D721Med (cell line): ENCODE measurements at regions not wholly inside any gene's neighbourhood (a gene's known extent, or its start where the extent isn't known, plus 50 kb on each side); places are given as distances from the start of the nearest gene placed in this dataset.
A peak's percentile ranks its signal among the peaks of the same experiment; 100 is the strongest.

Source experiments
- DNase-seq: peaks from one replicate; pipeline ENCODE4 v3.0.0; 2011; ENCODE audit warnings: low spot score; ENCODE audit not compliant: insufficient read length
- FAIRE-seq: peaks from 2 replicates; lab custom pipeline; 2011; peaks lifted over from hg19 to GRCh38; lab: Jason Lieb, UNC
- TF ChIP-seq, protein P1 (sequence below): IDR thresholded peaks from 2 replicates; pipeline ENCODE4 v1.5.1; 2012; ENCODE audit warnings: mild to moderate bottlenecking, control low read depth; ENCODE audit not compliant: insufficient read depth; ENCODE audit errors: missing control alignments

DNA sequence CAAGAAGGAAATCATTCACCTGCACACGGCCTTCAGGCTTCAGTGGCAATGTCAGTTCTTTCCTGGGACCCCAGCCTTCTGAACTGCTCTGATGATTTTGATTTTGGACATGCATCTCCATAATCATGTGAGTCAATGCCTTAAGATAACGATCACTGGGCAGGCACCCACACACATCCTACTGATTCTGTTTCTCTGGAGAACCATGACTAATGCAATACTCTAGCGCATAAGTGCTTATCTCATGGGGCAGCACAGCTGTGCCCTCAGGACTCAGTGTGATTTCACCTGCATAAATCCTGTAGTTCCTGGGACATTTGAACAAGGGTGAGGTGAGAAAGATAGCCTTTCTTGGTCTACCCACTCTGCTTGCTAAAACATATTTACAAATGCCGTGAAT lies 144.6 kb downstream of the AKAIN1 start:
- no peak for FAIRE-seq
- TF ChIP-seq, protein P1, sequence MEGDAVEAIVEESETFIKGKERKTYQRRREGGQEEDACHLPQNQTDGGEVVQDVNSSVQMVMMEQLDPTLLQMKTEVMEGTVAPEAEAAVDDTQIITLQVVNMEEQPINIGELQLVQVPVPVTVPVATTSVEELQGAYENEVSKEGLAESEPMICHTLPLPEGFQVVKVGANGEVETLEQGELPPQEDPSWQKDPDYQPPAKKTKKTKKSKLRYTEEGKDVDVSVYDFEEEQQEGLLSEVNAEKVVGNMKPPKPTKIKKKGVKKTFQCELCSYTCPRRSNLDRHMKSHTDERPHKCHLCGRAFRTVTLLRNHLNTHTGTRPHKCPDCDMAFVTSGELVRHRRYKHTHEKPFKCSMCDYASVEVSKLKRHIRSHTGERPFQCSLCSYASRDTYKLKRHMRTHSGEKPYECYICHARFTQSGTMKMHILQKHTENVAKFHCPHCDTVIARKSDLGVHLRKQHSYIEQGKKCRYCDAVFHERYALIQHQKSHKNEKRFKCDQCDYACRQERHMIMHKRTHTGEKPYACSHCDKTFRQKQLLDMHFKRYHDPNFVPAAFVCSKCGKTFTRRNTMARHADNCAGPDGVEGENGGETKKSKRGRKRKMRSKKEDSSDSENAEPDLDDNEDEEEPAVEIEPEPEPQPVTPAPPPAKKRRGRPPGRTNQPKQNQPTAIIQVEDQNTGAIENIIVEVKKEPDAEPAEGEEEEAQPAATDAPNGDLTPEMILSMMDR, result no peak
- DNase-seq, result no peak

DNA sequence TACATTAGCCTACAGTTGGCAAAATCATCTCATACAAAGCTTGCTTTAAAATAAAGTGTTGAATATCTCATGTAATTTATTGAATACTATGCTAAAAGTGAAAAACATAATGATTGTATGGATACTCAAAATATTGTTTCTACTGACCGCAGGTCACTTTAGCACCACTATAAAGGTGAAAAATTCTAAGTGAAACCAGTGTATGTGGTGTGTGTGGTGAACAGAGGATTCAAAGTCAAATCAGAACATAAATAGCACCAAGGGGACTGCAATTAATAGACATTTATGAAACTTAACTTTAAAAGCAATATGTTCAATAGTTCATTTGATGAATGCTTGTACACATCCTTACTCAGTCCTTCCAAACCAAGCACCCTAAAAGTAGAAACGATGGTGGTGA lies 145.8 kb downstream of the AKAIN1 start:
- TF ChIP-seq, protein P1, result no peak
- peak; percentile 53 for FAIRE-seq
- DNase-seq, result no peak

DNA sequence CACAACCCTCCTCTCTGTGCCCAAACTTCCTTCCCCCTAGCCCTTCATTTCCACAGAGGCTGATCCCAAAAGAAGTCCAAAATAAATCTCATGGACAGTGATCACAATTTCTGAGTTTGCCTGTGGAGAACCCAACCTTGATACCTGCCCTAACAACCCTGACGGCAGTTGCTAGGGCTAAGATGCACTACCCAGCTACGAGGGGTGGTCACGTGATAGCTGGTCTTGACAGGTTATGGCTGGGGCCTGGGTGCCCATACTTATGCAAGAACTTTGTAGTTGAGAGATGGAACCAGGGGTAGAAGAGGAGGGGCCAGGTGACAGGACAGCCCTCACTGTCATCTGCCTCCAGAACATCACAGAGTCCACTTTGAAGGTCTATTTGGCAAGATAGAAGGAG lies 147.9 kb downstream of the AKAIN1 start:
- FAIRE-seq (no peak), DNase-seq (no peak)
- TF ChIP-seq, protein P1, result no peak

DNA sequence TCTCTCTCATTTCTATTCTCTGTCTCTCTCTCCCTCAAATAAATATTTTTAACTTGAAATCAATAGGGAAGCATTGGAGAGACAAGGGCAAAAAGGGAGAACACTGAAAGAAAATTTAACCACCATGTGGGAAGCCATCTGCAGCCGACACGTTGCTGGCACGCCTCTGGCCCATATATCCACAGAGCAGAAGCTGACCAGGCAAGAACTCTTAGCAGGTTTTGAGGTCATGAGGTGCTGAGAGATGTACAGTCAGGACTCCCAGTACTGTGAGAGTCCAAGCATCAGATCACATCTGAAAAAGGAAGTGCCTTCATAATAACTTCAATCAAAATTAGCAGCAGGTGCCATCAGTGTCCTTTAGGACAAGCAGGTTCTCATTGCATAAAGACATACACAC lies 156.6 kb downstream of the AKAIN1 start:
- FAIRE-seq, result no peak
- DNase-seq, result no peak
- TF ChIP-seq, protein P1, result no peak

DNA sequence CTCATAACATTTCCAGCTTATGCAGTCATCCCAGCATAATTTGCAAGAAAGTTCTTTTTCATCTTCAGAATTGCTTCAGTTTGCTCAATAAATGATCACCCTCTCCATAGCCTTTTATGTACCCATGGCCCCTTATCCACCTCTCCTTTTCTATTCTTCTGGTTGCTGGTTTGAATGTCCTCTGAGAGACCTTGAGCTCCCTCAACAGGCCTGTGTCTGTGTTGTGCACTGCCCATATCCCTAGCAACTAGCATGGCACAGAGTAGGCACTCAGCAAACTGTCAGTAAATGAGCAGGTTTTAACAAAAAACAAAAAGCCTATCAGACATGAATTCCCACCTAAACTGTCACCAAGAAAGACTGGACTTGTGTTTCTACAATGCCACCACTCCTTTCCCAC lies 160.5 kb downstream of the AKAIN1 start:
- FAIRE-seq, result no peak
- TF ChIP-seq, protein P1, result no peak
- no peak for DNase-seq

DNA sequence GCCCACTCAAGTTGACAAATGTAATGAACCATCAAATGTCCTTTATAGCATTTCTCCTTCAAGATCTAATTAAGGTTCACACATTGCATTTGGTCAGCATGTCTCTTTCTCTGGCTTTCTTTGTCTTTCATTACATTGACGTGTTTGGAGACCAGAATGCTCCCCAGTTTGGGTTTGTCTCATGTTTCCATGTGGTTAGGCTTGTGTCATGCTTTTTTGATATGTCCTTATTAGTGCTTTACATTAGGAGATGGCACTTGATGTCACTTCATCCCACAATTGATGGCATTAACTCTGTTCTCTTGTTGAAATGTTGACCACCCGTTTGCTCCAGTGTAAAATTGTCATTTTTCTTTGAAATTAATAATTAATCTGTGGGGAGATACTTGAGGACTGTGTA lies 165.8 kb downstream of the AKAIN1 start:
- DNase-seq (no peak), FAIRE-seq (no peak)
- TF ChIP-seq, protein P1, result no peak

DNA sequence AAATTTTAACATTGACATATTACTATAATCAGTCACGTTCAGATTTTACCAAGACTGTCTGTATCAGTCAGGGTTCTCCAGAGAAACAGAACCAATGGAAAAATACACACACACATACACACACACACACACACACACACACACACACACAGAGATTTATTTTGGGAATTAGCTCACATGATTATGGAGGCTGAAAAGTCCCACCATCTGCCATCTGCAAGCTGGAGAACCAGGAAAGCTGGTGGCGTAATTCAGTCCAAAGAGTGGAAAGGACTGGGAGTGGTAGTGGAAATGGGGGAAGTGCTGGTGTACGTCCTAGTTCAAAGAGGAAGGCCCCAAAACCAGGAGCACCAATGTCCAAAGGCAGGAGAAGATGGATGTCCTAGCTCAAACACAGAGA lies 166.4 kb downstream of the AKAIN1 start:
- FAIRE-seq, result no peak
- TF ChIP-seq, protein P1, result no peak

More for the DNA sequence above, 166.4 kb downstream of the AKAIN1 start:
- DNase-seq, result no peak
